HG02938 (cell line): ENCODE measurements at regions not wholly inside any gene's neighbourhood (a gene's known extent, or its start where the extent isn't known, plus 50 kb on each side); places are given as distances from the start of the nearest gene placed in this dataset.

Experiments used
- ATAC-seq: cut with Tn5 transposase; IDR thresholded peaks from one replicate; pipeline ENCODE4 v1.9.1; 2021; ENCODE audit warnings: mild to moderate bottlenecking, moderate library complexity; ENCODE audit not compliant: unreplicated experiment

DNA sequence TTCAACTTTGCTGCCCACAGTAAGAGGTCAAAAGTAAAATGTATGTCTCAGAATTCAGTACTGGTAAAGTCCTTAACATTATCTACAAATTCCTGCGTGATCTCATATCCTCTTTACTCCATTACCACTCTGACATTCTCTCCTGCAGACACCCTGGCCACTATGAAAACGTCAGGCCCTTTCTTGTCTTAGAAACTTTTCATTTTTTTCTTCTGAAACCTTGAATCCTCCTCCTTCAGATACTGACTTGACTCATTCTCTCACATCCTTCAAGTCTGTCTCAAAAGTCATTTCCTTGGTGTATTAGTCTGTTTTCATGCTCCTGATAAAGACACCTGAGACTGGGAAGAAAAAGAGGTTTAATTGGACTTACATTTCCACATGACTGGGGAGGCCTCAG, 262.3 kb downstream of the POU4F1 start:
- peak; percentile 84 for ATAC-seq

DNA sequence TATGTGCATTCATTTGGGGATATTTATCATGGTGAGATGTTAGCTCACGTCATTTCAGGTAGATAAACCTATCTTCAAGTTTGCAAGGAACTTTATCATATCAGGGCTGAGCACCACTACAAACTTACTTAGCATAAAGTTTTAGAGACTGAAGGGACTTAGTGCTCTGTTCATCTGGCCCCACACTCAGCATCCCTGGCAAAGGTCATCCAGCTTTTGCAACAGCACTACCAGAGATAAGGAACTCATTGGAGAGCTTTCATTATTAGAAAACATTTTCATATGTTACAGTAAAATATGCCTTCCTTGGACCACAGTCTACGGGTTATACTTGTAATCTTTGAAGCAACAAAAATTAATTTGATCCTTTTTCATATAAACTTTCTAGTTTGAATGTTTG, 263.4 kb downstream of the POU4F1 start:
- no peak for ATAC-seq

DNA sequence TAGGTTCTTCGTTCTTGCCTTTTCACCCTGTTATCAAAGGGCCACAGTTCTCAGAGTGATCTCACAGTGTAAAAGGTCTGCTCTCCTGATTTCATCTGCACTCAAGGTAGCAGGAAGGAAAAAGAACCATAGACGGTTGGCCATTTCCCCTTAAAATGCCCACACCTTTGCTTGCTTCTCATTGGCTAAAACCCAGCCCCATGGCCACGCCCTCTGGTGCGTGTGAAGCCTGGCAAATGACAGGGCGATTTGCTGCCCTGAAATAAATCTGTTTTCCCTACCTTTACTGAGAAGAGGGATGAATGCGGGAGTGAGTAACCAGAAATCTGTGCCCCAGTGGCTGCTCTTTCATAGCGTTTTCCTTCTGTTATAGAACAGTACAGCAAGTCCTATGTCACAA, 269.3 kb downstream of the POU4F1 start:
- no peak for ATAC-seq

DNA sequence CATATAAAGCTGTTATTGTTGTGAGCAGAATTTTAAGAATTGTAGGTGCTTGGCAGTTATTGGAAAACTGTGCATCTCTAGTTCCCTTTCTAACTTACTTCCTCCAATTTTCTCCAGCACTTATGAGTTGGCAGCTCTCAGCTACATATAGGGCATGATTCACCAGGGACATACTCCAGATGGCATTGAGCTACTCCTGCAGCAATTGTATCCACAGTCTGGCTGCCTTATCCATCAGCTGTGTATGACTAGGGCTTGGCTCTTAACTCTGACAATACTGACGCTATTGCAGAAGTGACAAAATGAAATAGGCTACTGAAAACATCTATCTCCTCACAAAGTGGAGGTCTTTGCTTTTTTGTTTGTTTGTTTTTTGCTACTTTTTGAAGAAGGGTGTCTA, 276.7 kb downstream of the POU4F1 start:
- ATAC-seq = no peak

DNA sequence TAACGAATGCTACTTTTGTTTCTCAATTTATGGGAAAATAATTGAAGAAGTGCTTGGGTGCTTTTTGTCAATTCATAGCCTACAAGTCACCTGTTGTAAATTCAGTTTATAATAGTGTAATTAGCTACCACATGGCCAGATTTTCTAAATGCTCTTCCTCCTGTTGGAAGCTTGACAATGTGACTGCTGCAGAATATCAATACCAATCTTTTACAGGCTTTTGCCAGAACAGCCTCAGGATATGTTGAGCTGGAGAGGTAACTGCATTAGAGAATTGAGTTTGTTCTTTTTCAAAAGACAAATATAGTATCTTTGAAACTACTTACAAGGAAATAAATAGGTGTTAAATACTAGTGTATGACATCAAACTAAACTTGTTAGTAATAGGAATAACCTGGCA, 277.8 kb downstream of the POU4F1 start:
- no peak for ATAC-seq

DNA sequence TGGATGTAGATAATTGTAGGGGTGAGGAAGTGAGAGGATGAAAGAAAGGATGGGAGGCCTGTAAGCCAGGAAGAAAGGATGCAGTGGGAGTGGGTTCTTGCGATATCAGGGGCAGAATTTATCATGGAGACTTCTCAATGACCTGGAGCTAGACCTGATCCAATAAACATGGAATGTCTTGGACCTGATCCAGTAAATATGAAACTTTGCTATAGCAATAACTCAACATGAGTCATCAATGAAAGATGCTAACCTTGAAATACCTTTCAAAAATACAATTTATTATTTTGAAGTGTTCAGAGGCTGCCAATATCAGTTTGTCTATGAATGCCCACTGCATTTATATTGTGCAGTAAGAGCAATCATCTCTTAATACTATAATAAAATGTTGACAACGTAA, 279.5 kb downstream of the POU4F1 start:
- ATAC-seq = no peak

DNA sequence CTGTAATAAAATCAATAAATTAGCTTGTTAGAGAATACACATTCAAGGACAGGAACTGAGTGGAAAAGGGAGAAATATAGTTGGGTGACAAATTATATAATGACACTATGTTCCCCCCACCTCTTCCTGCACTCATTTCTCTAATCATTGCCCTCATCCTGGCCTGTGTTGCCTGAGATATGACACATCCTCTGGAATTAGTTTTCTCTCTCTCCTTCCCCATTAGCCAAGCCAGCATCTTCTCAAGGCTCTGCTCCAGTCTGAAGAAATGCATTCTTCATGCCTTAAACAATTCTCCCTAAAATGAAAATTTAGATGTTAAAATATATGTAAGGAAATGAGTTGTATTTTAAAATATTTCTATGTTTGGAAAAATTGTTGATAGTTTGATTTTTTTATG, 280.3 kb downstream of the POU4F1 start:
- no peak for ATAC-seq

DNA sequence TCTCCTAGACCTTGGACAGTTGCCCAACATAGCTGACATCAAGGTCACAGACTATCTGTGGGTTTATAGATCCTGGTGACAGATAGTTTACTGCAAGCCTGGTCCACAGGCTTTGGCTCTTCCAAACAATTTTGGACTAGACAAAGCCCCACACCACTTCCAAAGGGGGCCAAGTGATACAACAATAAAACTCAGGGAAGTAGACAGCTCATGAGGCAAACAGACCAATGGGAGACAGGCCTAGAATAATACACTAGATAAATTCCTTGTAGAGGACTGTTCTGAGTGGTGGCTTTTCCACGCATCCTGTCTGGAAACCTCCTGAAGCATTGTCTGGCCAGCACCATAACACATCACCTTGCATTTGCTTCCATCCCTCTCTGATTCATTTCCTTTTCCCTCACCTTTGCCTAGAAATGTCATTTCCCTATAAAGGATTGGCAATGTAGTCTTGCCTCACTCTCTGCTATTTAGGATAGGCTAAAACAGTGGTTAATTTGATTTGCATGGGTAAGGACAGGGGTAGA, 284.2 kb downstream of the POU4F1 start:
- ATAC-seq = no peak

DNA sequence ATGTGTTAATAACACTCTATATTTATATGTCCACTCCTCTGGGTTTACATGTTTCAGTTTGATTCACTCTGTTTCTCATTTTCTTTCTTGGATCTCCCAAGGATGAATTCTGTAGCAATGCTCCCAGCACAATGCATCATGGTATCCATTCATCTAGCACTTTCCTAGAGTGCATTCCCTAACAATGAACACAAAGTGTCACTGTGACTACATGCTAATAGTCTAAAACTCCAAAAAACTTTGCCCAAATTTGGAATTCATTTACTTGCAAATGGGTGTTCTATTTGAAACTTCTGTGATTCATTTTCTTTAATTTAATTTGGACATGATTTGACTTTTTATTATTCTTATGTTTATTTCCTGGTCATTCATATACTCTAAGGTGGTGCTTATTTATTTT, 286.3 kb downstream of the POU4F1 start:
- ATAC-seq = no peak

DNA sequence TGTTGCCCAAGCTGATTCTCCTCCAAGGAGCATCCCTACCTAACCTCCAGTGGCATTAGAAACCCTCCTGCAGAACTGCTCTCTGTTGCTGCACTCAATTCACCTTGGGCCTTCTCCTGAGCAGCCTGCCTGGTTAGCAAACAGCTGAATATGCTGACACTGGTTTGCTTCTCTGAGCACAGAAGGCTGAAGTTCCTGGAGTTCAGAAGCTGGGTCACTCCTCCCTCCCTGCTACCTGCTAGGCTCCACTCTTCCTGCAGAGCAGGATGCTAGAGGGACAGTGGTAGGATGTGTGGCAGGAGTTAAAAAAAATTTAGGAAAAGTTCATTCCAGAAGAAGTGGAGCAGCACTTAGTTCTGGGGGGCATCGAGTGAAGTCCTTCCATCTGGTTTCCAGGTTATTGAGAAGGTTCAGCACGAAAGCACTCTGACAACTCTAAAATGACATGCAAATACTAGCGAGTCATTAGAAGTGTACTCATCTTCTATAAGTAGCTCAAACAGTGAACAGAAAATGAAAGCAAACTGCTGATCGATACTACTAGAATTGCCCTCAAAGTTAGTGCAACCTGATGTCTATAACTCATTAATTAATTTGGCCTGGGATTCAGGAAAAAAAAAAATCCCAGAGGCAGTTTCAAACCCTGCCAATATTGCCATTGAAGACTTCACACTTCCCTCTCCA, 293.7 kb downstream of the POU4F1 start:
- peak; percentile 78 for ATAC-seq

DNA sequence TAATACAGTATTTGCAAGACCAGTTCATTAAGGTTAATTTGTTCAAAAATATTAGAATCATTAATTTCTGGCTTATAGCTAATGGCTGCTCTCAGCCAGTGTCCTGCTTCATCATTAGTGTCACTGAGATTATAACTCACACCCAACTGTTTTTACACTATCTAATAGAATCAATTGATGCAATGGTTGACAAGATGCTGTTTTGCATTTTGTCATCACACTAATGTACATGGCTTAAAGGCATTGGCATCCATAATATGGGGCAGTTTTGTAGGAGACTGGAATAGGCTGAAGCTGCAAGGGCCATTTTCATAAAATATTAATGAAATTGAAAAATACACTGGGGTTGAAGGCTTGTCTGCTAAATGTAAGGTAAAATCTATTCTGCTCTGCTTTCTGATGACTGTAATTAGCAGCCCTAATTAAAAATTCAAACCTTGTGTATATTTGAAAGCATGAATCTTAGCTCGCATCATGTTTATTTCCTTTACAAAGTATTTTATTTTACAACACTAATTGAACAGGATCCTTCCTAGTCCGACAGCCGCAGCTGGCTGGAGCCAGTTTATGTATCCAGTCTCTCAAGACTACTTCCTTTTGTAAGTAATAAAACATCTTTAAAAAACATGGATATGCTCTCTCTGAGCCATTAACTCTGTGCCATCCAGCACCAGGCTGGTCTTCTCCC, 296.7 kb downstream of the POU4F1 start:
- no peak for ATAC-seq

DNA sequence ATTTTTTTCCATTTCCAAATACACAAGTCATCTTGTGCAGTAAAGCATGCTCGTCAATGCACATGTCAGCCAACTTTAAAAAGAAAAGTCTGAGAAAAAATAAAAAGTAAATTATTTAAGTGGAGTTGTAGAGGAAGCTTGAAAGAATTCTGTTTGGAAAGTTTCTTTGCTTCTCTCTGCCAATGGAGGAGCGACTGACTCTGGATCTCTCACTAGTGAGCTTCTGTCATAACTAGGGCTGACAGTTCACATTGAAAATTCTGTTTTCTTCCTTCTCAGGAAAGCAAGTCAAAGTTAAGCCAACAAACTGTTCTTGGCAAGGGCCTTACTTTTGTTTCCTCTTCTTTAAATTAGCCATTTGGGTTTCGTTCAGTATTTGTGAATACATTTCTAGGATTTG, 298.2 kb downstream of the POU4F1 start:
- ATAC-seq = no peak

DNA sequence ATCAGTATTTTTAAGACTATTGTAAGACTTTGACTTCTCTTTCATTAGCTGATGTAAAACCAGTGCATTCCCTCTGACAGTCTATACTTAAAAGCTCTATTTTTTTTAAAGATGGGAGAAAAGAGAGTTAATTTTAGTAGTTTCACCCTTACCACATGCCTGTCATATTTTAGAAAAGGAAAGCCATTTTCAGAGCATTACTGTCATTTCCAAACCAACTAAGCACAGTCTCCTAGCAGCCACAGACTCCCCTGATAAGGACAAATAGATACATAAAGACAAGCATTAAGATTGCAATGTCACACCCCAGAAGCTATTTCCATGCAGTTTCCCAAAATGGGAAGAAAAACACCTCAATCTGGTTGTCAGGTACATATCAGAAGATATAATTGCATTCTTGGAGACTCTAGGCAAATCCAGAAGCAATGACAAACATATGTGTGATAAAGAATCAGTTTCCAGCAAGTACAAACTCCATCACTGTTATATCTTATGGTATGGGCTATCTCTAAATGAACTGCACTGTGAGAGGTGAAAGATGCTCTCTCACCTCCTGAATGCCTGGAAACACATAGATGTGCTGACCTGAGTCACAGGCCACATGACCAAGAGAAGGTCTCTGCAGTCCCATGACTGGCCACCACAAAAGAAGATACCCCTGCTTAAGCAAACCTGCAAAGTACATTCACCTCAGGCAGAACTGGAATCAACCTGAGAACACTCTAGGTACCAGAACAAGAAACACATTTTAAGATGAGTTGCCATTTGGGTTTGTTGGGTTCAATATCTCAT, 303.3 kb downstream of the POU4F1 start:
- peak; percentile 73 for ATAC-seq

DNA sequence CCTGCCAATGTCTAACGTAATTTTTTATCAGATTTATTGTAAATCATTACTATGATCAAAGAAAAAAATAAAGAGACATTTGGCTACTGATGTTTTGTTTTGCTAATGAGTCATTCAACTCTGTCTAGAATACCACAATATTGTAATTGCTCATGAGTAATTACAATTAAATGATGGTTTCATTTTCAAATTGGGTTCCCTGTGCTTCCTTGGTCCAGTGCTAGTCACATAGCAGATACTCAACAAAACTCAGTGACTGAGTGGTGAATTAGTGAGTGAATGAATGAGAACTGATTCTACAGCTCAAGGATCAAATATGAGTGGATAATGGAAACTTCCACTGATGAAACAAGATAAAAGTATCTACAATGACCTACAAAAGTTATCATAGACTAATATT, 304.7 kb downstream of the POU4F1 start:
- no peak for ATAC-seq

DNA sequence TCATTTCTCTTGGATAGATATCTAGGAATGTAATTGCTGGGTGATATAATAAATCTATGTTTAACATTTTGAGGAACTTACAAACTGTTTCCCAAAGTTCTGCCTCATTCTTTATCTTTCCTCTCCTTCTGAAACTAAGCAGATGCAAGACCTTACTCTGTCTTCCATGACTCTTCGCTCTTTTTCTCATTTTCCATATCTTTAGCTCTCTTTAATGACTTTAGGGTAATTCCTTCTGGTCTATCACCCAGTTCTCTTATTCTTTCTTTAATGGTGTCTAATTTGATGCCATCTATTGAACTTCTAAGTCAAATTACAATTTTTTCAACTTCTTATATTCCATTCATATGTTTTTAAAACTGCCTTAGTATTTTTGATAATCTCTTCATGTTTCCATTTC, 316.6 kb downstream of the POU4F1 start:
- no peak for ATAC-seq

DNA sequence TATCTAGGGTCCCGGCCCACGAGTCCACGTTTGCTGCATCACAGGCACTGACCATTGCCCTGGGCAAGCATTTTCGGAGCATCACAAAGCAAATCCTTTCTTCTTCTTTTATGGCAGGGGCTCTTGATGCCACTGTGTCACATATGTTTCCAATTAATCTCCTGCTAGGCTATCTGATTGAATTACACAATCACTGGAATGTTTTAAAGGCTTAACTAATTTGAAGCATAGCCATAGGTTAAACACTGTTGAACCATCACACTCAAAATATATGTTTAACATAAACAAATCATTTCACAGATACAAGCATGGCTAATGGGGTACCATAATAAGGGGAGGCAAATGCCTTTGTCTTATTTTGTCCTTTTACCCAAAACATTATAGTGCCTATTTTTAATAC, 338.3 kb downstream of the POU4F1 start:
- no peak for ATAC-seq

DNA sequence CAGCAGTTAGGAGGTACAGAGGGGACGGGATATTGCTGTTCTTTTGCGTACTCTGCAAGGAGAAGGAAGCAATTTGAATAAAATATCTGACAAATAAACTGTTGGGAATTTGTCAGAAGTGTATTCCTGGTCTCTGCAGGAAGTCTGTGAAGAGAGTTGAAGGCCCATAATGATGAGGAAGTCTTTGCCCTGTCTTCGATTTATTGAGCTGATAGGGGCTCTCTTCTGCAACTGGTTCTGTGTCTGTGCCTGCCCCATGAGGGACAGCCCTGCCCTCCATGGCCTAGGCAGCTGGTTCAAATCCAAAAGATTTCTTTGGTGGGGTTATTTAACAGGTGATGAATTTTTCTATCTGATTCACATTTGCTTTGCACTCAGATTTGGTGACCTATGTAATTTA, 339.7 kb upstream of the EDNRB start:
- ATAC-seq = no peak

DNA sequence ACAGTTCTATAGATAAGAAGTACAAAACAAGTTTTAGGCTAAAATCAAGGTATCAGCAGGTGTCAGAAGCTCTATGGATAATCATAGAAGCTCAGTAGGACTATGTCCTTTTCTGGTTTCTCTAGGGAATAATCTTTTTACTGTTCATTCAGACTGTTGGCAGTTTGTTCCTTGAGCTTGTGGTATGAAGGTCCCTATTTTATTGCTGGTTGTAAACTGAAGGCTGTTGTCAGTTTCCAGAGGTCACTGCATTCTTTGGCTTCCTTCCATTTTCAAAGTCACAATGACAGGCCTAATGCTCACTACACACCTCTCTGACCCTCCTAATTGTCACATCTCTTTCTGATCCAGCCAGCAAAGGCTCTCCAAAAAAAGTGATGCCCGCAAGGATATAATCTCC, 337.9 kb upstream of the EDNRB start:
- ATAC-seq = no peak

DNA sequence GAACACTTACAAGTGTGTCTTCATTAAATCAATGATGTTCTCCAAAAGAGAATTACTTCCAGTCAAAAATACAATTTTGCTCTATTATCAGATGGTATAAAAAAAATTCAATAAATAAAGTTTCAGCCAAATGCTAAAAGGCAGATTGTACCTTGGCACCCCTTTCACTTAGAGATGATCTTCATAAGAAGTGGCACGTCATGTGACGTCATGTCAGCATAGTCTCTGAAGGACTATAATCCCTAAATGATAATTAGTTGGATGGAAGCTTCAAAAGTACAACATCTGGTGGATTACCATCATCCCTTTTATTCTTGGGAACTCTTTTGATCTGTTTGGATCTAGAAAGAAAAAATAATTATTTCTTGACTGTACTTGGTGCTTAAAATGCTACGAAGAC, 335.5 kb upstream of the EDNRB start:
- no peak for ATAC-seq

DNA sequence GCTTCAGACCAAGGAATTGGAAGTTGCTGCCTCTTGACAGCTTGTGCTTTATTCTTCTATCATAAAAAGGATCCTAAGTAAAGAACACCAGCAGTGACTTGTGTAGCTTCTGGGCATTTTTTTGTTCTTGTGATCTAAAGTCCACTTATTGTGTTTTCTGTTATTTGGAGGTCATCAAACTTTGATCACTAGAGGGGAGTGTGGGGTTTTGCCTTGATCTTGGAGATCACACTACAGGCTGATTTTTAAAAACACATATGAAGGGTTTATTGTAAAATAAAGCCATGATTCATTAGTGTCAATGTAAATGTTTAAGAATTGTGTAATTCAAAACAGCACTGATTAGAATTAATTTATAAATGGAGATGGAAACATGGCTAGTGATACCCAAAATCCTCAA, 328.7 kb upstream of the EDNRB start:
- ATAC-seq = no peak

DNA sequence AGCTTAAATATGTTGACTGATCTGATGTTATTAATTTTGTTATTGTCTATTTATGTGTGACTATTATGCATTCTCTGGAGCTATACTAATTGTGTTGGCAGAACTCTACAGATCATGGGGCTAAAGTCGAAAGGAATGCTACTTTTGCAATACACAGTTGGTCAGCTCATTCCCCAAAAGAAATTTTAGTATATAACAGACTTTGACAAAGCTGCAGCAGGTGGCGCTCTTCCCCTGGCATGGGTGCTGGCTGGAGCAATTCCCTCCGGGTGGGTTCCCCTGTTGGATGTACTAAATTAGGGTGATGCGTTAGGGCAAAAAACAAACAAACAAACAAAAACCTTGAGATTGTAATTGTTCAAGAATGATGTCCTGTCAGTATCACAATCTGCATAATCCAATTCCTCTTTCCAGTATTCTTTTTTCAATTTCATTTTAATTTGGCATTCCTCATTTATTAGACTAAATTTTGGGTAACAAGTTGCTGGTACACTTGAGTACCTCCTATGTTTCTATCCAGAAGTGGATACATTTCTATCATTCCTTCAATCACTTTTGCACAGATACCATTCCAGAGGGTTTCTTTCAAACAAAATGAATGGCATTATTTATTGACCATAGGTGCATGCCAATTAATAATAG, 322.8 kb upstream of the EDNRB start:
- no peak for ATAC-seq
